Left hindlimb (tissue), 1 donor: ENCODE measurements at regions not wholly inside any gene's neighbourhood (a gene's known extent, or its start where the extent isn't known, plus 50 kb on each side); places are given as distances from the start of the nearest gene placed in this dataset.
"Not testable (repeated sequence)": the region's sequence is repeated elsewhere in the genome, so short reads cannot be mapped to it uniquely, and the experiment has no call there.

Experiments used
- DNase-seq: peaks from one replicate; pipeline ENCODE4 v3.0.0-alpha.2; 2018

DNA sequence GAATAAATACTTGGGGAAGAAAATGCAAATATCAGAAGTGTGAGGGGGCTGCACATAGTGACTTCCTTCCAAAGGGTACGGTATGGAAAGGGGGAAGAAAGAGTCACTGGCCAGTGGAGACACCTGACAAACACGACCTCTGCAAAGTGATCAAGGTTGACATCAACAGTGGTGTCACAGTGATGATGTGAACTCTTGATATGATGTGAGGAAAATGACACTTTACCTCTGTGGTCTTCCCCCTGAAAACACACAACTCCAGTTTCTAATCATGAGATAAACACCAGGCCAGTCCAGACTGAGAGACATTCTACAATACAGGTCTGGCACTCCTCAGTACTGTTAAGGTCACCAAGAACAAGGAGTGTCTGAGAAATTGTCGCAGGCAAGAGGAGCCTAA is 169.7 kb downstream of the BUB3 start:
- no peak for DNase-seq

GRCh38 chr10:123325663-123326190 is 171.5 kb downstream of the BUB3 start:
- no peak for DNase-seq

DNA sequence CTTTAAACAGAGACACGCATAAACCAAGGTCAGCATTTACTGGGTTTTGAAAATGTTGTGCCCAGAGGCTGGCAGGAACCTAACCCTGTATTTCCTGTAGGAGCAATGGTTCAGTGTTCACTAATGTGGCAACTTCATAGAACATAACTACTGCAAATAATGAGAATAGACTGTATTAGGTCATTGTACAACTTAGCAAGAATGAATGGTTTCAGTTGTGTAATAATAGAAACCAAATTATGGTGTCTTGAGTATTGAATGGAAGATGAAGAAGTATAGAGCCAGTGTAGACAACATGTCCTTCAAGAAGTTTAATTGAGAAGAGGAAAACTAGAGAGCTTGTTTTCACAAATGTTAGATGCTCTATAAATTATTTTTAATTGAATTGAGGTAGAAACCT is 172.5 kb downstream of the BUB3 start:
- DNase-seq = no peak

DNA sequence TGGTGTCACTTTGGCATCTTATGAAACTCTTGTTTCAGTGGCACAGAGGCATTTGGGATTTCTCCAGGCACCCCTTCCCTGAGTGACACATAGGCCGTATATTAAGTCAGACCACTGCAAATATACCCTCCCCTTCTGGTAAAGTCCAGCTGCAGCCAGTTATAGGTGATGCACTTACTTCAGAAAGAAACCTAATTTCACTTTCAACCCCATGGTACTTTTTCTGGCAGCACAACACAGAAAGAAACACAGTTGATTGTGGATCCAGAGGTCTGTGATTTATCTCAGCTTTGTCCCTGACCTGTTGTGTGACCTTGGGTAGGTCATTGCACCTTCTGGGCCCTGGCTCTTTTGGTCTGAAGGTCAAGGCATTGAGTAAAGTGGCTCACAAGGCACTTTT is 173.2 kb downstream of the BUB3 start:
- no peak for DNase-seq

- DNase-seq = no peak
Observed at GRCh38 chr10:123327896-123328295, 173.7 kb downstream of the BUB3 start.

DNA sequence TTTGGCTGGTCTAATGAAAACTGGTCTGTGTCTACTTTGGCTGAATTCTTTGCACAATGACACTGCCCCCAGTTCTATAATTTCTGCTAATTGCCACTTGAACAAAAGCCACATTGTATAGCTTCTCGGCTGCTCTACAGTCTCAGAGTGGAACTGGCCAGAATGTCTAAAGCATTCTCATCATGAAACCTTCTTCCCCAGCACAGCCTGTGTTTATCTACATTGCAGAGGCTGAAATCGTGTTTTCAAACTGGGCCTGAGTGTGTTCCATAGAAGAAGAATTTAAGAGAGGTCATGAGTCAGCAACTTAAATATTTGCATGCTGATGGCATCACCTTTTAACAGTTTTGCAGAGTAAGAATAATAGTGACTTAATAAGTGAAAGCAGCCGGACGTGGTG is 177.2 kb downstream of the BUB3 start:
- no peak for DNase-seq

GRCh38 chr10:123346581-123346980 is 192.4 kb downstream of the BUB3 start:
- no peak for DNase-seq

- no peak for DNase-seq
Observed at GRCh38 chr10:123348691-123349572, 194.7 kb downstream of the BUB3 start.

GRCh38 chr10:123351715-123352114 is 197.5 kb downstream of the BUB3 start:
- DNase-seq = no peak

- DNase-seq = no peak
Observed at GRCh38 chr10:123354521-123354920, 200.3 kb downstream of the BUB3 start.

DNA sequence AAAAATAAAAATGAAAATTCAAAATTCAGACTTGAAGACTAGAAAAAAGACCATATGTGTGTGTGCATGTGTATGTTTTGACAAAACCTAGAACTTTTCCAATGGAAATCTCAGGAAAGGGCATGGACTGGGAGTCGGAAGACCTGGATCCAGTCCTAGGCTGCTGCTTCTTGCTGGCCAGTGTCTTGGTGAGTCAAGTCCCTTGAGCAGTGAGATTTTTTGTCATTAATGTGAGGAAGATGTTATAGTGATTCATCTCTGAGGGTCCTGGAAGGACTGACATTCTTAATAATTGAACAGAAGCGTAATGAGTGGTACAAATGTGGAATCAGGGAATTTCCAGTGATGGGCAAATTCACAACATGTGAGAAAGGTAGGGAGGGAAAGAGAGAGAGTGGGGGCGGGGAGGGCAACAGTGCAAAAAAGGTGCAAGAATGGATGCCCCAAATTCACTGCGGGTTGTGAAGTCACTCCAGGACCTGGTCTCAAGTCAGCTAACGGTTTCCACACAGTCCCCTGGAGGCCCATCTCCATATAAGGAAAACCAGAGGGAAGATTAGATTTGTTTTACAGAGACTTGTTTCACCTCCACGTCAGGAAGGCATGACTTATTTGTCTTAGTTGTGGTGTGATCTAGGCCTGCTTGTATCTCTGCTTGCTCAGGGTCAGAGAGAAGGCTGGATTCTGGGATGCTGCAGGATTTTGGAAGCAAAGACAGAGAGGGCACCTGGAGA is 201.7 kb downstream of the BUB3 start:
- no peak for DNase-seq

DNA sequence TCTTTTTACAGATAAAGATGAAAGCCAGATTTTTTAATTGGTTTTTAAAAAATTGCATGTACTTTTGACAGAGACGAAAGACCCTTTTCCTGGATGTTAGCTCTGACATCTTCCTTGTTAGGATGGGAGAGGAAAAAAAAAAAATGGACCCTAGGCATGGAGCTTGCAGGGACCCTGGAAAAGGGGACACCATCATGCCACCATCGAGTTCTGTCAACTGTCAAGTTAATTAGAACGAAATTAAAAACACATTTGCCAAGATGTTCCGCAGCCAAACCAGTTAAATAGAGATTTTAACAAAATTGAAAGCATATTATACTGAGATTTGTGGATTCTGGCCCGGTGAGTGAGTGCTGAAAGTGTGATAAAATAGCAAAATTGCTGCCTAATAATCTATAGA is 202.6 kb downstream of the BUB3 start:
- DNase-seq = no peak

DNA sequence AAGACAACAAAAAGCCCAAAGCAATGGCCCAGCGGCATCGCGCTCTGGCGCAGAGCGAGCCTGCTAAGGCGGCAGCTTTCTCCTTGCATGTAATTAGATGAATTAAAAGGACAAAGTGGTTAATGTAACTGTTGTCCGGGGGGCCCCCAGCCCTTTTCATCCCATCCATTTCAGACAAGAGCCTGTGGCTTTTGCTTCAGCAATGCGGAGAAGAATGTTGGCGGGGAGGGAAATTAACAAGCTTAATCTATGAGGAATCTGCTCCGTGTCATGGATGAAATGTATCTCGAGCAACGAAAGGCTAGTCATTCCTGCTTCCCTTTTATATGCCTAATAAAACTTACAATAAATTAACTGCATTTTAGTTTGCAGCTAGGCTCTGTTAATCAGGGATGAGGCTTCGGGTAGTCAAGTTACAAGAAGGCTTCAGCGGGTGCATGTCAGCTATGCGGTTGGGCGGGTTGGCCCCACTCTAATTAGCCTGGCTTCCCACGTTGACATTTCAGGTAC is 203.3 kb downstream of the BUB3 start:
- DNase-seq = no peak

- DNase-seq = no peak
Observed at GRCh38 chr10:123359539-123359938, 205.3 kb downstream of the BUB3 start.

DNA sequence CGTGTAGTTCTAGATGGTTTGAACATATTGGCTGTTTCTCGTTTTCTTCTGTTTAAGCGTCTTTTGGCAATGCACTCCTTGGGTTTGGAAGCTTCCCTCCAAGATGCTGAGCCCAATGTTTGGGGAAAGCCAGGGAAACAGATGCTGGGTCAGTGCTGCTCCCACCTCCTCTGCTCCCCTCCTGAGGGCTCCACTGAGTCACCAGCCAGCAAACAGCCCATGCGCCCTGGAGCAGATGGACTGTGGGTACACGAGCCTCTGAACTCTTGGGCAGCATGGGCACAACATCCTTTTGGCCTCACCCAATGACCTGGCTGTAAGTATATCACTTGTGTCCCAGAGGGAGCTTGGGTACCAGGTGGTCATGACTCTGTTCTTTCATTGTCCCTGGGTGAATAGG is 207.6 kb downstream of the BUB3 start:
- DNase-seq = no peak

GRCh38 chr10:123367195-123367594 is 213.0 kb downstream of the BUB3 start:
- DNase-seq = no peak

- DNase-seq = not testable (repeated sequence)
Observed at GRCh38 chr10:123371626-123372025, 217.4 kb downstream of the BUB3 start.

DNA sequence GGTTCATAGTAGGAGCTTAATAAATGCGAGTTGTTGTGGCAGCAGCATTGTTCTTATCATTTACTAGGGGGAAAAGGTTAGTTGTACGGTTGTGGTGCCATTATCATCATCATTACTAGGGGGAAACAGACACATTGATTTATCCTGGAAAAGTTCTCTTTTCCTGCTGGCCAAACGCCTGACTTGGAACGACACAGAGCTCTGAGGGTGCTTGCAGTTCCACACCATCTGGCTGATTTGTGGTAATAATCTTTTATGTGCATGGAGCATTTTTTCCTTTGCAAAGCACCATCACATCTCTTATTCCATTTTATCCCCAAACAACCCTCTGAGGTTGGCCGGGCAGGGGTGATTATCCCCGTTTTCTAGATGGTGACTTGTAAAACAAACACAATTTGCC is 219.4 kb downstream of the BUB3 start:
- no peak for DNase-seq

- no peak for DNase-seq
Observed at GRCh38 chr10:123375097-123375496, 220.9 kb downstream of the BUB3 start.

- no peak for DNase-seq
Observed at GRCh38 chr10:123375738-123376137, 221.5 kb downstream of the BUB3 start.

DNA sequence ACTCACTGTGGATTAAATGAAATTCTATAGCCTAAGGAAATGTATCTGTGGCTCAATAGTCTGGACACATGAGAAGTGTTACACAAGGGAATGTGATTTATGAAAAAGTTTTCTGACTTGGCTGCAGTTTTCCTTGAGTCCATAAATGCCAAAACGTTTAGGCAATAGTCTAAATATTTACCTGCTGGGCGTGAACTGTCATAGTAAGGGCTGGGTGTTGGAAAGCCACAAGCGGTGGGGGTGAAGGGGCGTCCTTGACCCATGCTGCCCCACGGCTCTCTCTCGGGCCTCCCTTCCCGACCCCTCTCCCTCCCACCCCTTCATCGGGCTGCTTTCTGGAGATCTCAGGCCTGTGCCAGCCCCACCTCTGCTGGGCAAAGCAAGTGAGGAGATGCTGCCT is 223.7 kb downstream of the BUB3 start:
- no peak for DNase-seq

DNA sequence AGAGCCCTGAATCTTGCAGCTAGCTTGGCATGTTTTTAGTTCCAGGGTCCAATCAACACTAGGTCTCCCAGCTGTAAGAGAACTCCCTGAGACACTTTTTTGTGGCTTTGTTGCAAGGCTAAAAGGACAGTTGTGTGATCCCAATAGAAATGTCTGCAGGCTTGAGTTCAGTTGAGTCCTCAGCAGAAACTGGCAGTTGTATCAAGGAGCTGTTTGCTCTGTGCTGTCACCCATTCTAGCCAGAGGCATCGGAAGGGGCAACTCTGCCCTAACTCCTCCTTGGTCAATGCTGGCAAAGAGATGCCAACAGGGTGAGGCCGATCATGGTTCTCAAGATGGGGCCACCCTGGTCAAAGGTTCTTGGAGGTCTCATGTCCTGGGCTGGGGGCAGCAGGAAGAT is 224.1 kb downstream of the BUB3 start:
- no peak for DNase-seq

GRCh38 chr10:123379156-123379555 is 225.0 kb downstream of the BUB3 start:
- DNase-seq = no peak
